HG03457 (cell line): ENCODE measurements at regions not wholly inside any gene's neighbourhood (a gene's known extent, or its start where the extent isn't known, plus 50 kb on each side); places are given as distances from the start of the nearest gene placed in this dataset.

Experiments
- ATAC-seq: cut with Tn5 transposase; IDR thresholded peaks from one replicate; pipeline ENCODE4 v1.9.1; 2021; ENCODE audit warnings: moderate number of reproducible peaks; ENCODE audit not compliant: unreplicated experiment

DNA sequence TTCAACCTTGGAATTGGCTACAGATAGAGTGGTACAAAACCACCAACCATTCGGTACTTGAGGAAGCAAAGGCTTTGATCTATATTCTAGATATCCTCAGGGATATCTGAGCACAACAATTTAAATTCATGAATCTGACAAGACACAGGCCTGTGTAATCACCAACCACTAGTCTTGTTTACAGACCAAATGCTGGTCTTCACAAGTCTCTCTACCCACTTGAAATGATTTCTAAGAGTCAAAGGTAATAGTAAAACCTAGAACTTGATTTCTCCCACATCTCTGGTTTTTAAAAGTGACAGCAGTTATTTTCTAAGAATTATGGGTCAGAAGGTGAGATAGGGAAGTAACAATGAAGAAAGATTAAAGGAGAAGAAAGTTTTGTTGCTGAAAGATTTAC, 613.7 kb upstream of the ACVR2A start:
- ATAC-seq, result no peak

DNA sequence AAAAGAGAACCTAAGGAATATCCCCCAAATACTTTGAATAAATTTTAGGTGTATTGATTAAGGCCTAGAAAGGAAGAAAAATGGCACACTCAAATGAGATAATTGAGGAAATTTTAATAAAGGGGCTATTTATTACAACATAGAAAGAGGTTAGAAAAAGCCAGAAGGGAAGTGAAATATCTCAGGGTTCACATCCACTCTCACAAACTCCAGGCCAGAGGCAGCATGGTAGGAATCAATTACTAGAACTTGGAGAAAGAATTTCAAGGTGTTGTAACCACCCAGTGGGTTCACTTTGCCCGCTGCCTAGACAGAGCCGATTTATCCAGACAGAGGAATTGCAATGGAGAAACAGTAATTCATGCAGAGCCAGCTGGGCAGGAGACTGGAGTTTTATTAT, 617.5 kb upstream of the ACVR2A start:
- ATAC-seq, result no peak

DNA sequence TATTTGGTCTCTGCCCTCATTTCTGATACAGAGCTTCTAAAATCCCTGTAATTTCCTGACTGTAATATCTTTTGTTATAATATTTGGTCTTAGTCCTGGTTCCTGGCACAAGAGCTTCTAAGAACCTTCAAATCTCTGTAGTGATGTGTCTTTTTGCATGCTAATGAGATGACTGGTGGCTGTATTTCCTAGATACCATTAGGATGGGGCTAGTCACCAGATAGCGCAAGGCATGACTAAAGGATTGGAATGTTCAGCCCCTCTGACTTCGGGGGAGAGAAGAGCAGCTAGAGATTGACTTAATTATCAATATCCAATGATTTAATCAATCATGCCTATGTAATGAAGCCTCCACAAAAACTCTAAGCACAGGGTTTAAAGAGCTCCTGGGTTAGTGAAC, 620.8 kb upstream of the ACVR2A start:
- ATAC-seq, result no peak

DNA sequence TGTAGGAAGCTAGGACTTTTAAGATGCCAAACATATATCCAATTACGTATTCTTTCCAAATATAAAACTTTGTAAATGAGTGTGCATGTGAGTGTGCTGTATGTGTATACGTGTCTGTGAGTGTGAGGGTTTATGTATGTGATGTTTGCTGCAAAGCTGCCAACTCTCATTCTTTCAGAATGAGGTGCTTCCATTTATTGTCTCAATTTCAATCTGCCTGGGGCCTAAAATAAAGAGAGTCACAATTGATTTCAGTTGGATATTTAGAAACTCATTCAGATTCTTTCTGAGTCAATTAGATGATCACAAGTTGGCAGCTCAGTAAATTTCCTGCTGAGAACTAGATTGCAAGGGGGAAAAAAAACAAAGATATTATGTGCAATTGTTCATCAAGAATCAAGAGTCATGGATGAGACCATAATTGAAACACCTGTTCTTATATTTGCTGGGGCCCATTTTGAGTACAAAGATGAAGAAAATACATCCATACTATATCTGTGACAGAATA, 621.2 kb upstream of the ACVR2A start:
- no peak for ATAC-seq

DNA sequence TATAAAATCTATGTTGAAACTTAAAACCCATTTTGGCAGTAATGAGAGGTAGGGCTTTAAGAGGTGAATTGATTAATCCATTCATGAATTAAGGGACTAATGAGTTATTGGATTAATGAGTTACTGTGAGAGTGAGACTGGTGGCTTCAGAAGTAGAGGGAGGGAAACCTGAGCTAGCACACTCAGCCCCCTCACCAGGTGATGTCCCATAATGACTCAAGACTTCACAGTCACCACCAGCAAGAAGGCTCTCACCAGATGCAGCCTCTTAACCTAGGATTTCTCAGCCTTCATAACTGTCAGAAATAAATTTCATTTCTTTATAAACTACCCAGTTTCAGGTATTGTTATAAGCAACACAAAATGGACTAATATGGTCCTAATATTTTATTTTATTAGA, 621.7 kb upstream of the ACVR2A start:
- peak; percentile 65 for ATAC-seq

DNA sequence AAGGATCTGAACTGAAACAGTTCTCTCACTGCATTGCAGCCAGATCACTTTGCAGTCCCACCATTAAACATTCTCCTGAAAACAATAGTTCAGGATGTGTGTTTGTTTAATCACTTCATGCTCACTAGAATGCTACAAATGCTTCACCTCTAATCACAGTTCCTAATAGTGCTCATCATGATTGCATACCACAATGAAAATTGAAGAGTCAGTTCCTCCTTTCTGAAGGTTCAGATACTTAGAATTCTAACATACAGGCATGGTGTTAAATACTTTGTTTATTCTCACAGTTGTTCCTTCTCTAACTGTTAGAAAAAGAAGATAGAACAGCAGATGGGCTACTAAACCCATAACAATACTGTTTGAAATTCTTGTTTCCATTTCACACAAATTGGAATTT, 622.3 kb upstream of the ACVR2A start:
- no peak for ATAC-seq

DNA sequence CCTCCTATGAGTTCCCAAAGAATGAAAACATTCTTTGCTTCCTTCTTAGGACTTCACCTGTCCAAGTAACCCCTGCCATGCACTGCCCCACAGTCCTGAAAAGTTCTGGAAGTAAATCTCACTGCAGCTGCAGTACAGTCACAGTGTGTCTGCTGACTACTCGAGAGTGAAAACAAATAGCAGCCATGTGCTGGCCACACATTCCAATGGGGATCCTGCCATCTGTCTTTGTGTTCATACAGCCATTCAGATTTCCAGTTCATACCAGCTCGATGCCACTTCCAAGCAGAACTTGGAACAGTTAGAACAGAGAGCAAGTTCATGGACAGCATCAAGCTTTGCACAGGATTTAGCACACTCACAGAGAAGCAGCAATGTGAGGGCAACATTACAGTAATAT, 629.9 kb upstream of the ACVR2A start:
- no peak for ATAC-seq

DNA sequence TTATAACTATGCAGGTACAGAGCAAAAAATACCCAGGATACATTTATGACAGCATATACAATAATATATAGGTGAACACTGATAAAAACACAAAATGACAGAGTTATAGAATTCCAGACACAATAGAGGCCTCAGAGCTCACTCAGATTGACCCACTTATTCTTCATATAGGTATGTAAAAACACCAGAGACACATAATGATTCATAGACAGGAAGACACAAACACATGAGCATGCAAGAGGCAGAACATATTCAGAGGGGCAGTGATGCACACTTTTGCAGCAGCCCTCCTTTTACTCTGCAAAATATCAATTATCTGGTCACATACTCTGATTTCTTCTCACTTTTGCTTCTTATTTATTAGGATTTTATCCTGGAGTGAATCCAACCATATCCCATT, 633.3 kb upstream of the ACVR2A start:
- no peak for ATAC-seq

DNA sequence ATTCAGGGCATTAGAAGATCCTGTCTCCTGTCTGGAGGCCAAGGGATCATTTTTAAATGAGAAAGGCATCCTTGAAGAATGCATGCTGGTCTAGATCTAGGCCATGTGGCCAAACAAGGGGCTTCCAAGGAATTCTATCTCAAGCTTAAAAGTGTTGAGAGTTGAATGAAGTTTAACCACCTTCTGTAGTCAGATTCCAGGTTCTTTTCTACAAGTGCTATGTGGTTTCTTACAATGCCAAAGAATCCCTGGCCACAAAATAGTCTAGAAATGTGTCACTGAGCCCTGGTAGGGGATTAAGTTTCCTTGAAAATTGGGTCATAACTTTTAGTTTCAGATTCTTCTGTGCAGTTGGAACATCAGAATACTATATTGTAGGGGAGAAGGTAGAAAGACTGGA, 640.7 kb upstream of the ACVR2A start:
- no peak for ATAC-seq

DNA sequence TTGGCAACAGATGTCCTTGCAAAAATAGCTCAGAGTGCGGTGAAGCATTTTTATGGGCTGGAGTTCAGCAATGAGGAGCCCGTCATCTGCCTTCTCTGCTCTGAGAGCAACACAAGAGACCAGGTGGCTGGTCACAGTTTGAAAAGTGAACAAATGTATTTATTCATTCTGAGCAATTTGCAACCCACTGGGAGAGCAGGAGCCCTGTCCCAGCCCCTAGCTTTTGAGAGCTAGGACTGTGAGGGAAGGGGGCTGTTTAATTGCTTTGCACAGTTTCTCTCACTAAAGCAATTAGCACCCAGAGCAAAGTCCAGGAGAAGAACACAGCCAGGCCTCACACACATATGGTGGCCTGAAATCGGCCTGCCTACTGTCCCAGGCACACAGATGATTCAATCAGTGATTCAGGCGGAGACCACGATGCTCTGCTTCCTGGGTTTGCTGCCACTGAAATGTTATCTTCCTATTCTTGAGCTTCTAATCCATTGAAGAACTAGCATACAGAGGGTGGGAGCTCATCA, 646.1 kb upstream of the ACVR2A start:
- ATAC-seq, result no peak

DNA sequence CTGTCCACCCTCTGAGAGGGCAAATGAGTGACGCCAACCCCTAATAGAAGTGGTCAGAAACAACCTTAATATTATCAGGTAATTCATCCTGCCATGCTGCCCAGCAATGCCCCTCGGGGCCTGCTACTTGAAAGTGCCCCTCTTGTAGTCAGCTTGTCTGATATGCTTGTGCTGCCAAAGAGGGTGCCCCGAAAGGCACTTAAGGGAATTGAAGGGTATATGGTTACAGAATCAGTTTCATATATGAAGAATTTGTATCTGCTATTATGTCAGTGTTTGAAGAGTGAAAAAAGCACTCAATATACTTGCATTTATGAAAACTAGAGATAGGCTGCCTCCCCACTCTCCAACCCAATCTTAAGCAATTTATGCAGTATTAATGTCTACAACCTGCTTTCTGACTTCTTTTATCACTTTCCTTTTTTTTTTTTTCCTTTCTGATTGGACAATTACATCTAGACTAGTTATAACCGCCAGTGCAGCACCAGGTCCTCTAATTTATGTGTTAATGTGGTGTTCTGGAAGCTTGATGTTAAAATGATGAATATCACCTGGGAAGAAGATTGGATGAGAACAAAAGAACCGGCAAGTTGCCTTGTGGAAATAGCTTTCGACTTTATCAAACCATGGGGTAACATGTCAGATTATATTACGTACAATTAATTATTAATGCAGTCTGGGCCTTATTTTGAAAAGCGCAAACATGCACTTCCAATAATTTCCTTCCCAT, 646.9 kb upstream of the ACVR2A start:
- no peak for ATAC-seq

DNA sequence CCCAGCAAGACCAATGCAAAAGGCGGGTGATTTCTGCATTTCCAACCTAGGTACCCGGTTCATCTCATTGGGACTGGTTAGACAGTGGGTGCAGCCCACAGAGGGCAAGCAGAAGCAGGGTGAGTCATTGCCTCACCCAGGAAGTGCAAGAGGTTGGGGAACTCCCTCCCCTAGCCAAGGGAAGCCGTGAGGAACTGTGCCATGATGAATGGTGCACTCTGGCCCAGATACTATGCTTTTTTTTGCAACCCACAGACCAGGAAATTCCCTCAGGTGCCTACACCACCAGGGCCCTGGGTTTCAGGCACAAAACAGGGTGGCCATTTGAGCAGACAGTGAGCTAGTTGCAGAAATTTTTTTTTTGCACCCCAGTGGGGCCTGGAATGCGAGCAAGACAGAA, 662.6 kb upstream of the ACVR2A start:
- peak; percentile 77 for ATAC-seq

DNA sequence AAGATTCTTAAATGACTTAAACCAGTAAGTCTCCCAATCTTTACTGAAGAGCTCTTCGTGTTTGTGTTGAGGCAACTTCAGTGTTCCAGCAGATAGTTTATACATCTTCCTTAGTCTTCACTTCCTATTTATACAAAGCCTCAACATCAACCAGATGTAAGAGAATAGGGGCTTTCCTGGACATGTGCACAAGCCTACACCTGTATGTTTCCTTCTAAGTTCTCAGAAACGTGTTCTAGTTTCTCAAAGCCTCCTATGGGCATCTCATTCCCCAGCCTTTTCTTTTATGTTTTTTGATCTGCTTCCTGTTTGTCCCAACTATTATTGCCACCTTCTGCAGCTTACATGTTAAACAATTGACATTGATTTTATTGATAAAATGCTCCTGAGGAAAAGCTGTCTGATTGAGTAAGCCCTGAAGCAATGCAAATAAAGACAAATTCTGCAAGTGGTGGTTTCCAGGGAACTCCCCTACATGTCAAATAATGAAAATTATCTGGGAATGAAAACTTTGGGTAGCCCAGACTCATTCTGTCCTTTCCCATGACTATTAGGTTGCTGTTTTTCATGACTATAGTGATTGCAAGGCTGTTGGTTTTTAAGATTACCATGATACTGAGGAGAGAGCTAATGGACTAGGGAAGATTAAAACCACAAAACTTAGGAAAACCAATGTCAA, 663.3 kb upstream of the ACVR2A start:
- ATAC-seq, result peak; percentile 68

DNA sequence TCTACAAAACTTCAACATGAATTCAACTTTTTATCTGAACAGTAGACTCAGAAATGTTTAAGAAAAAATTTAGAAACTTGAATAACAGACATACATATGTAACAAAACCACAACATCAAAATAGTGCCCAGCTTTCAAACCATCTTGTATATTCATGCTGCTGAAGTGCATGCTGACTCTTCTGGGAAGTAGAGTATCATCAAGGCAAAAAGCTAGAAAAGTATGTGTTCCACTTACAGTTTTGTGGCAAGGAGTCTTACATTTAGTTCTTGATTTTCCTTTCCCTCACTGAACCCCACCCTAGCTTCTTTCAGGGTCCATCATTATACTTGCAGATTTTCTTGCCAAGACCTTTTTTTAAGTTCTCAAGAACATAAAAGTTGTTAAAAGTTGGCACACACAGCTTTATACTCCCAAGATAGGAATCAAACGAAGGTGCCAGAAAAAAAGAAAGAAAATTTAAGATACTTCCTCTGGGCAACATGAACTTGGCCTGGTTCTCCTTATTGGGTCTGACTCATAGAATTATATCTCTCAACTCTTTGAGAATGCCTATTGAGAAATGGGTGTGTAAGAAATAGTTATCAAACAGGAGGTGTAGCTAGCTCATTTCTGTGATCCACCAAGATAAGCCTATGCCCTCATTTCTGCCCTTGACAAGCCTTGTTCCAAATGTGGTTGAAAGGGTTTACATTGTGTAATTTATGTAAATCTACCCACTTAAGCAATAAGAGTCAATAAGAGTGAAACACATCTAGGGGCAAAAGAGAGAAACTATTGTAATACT, 667.6 kb upstream of the ACVR2A start:
- no peak for ATAC-seq

DNA sequence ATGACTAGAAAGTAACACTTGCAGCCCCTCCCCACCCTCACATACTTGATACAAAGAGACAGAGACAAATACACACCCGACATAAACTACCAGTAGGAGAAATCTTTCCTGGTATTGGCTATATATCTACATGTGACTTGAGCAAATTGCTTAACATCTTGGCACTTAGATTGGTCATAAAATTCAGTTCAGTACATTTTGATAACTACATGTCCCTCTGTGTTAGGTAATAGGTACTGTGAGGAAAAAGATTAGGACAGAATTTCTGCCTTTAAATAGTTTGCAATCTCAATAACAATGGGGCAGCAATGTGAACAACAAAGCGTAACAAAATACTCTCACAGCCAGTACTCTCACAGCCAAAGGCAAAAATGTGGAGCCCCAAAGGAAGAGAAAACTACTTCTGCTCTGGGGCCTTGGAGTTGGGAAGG, 670.0 kb upstream of the ACVR2A start:
- ATAC-seq, result no peak

DNA sequence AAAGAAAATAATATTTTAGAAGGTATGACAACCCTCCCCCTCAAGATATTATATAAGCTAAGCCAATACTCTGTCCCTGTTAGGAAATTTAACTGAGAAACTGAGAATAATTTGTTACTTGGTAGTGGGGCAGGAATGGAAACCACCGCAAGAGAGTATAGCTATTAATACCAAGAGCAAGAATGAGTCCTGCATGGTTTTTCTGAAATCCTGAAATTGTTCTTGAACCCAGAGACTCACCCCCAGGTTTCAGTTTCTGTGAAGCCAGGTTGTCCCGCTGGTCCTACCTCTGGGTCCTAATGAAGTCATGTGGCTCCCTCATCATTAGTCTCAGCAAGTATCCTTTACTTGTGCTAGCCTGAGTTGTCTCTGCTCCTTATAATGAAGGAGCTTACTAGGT, 671.0 kb upstream of the ACVR2A start:
- ATAC-seq, result no peak

DNA sequence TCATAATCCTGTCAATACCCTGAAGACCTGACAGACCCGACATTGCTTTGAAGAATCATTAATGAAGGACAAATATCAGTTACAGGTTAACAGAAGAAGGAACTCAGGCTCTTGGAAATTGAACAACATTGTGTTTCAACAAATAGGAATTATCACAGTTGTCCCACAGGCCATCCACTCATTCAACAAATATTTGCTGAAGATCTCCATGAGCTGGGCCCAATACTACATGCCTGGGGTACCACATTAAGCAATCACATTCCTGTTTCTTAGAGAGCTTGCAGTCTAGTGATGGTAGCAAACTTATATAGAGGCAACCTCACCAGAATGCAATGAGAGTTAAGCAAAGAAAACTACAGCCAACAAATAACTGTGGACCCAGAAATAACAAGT, 671.6 kb upstream of the ACVR2A start:
- ATAC-seq, result no peak

DNA sequence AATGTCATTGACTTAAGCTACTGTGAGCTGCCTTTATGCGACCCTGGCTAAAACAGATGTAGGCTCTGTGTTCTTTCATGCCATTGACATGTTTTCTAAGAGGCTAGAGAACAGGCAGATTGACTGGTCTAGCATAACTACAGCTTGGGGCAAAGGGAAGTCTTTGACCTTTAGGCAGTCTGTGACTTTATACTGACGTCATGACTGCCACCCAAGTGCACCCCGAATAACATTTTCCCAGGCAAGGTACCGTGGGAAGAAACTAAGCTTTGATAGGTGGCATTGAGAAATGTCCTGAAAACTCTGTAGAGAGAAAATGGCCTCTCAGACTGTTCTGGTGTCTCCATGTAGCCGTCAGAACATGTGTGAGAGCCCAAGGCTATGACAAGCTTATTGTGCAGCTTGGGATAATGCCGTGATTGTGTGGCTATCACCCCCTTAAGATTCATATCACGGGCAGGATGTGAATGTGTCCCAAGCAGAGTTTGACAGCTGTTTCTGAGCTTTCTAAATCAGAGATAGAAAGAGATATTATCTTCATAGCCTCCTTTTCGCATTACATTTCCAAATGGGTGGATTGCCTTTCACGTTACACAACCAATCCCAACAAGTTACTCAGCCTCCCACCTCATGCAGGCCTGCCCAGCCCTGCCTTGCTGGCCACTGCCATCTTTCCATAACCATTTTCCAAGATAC, 672.2 kb upstream of the ACVR2A start:
- ATAC-seq, result no peak

DNA sequence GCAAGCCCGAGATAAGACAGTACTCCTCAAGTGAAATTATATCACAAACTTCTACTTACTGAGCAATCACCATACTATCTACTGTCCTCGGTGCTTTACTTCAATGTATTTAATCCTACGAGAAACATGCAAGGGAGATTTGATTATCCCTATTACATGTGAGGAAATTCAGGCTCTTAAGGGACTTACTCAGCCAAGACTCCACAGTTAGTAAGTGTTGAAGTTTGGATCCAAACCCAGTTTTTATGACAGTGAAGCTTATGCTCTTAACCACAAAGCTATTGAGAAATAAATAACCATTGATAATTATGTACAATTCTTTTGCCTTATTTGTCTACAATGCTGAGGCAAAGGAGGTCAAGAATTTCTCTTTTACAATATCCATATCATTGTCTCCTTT, 672.9 kb upstream of the ACVR2A start:
- no peak for ATAC-seq

DNA sequence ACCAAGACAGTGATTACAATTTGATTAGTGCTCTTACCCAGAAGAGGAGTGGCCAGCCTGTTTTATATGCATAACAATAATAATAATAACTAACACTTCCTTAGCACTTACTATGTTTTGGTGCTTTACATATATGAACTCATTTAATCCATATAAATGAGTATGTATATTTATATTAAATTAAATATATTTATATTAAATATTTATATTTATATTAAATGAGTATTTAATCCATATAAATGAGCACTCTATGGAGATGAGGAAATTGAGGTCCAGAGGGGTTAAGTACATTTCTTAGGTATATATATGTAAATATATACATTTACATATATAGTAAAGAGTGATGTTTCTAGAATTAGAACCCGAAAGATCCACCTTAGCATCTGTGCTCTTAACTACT, 673.9 kb upstream of the ACVR2A start:
- ATAC-seq, result no peak
